NCI-H2107 treated with DMSO at 0.1 percent for 48 hours (cell line): ENCODE measurements at regions not wholly inside any gene's neighbourhood (a gene's known extent, or its start where the extent isn't known, plus 50 kb on each side); places are given as distances from the start of the nearest gene placed in this dataset.

ENCODE experiments used
- DNase-seq: peaks from one replicate; lab custom pipeline; 2025; ENCODE audit not compliant: unreplicated experiment; lab: John Stamatoyannopoulos, UW

GRCh38 chr1:30336550-30337323, 386.6 kb downstream of the MATN1 start:
- no peak for DNase-seq

- DNase-seq: no peak
Observed at GRCh38 chr1:30335997-30336390, 387.4 kb downstream of the MATN1 start.

GRCh38 chr1:30335389-30335996, 387.9 kb downstream of the MATN1 start:
- DNase-seq: no peak

GRCh38 chr1:30334767-30335166, 388.6 kb downstream of the MATN1 start:
- no peak for DNase-seq

GRCh38 chr1:30332116-30333094, 391.0 kb downstream of the MATN1 start:
- DNase-seq: no peak

- no peak for DNase-seq
Observed at GRCh38 chr1:30331415-30332065, 391.8 kb downstream of the MATN1 start.

GRCh38 chr1:30330644-30331043, 392.7 kb downstream of the MATN1 start:
- no peak for DNase-seq

GRCh38 chr1:30329802-30330557, 393.4 kb downstream of the MATN1 start:
- no peak for DNase-seq

GRCh38 chr1:30329263-30329753, 394.1 kb downstream of the MATN1 start:
- DNase-seq: no peak

- no peak for DNase-seq
Observed at GRCh38 chr1:30328401-30329262, 394.8 kb downstream of the MATN1 start.

GRCh38 chr1:30328100-30328370, 395.4 kb downstream of the MATN1 start:
- no peak for DNase-seq

- DNase-seq: no peak
Observed at GRCh38 chr1:30327370-30328099, 395.9 kb downstream of the MATN1 start.

- DNase-seq: no peak
Observed at GRCh38 chr1:30325999-30326398, 397.4 kb downstream of the MATN1 start.

- no peak for DNase-seq
Observed at GRCh38 chr1:30325085-30325935, 398.1 kb downstream of the MATN1 start.

- DNase-seq: no peak
Observed at GRCh38 chr1:30324251-30325084, 398.9 kb downstream of the MATN1 start.

- no peak for DNase-seq
Observed at GRCh38 chr1:30323841-30324240, 399.5 kb downstream of the MATN1 start.

- no peak for DNase-seq
Observed at GRCh38 chr1:30323352-30323751, 400.0 kb downstream of the MATN1 start.
